ENCODE measurements at regions not wholly inside any gene's neighbourhood (a gene's known extent, or its start where the extent isn't known, plus 50 kb on each side); places are given as distances from the start of the nearest gene placed in this dataset.

GRCh38 chr13:40252676-40253075, 413.8 kb downstream of the FOXO1 start:
- DNase-seq, result no peak
- TF ChIP-seq CTCF (IDR thresholded peaks at IDR 0.05), result no peak
- CTCF ChIA-PET, result interaction anchor here (0.7 to 1.4 kb wide), 3 partner anchors 18 to 430 kb away, joined by 3 to 4 read pairs (median 4); no protein-coding TSS in a partner anchor
- Mint-ChIP-seq H3K27me3 (no peaks in the 10 kb centered on the region), H3K36me3 (ENCODE audit: low read depth) (no peaks in the 10 kb centered on the region), H3K9me3 (peaks cover 8% of the 10 kb centered on the region), H3K4me1 (peaks cover 12% of the 10 kb centered on the region), H3K27ac (no peak overlapping the region), H3K4me3 (no peak overlapping the region)
- POLR2A ChIA-PET, result interaction anchor here (0.6 to 0.7 kb wide), 2 partner anchors 11 to 104 kb away, joined by 3 to 4 read pairs; no protein-coding TSS in a partner anchor
- intact Hi-C loops (cut with micrococcal nuclease), result no loop called here
- ATAC-seq (ENCODE audit: low read depth), result no peak

DNA sequence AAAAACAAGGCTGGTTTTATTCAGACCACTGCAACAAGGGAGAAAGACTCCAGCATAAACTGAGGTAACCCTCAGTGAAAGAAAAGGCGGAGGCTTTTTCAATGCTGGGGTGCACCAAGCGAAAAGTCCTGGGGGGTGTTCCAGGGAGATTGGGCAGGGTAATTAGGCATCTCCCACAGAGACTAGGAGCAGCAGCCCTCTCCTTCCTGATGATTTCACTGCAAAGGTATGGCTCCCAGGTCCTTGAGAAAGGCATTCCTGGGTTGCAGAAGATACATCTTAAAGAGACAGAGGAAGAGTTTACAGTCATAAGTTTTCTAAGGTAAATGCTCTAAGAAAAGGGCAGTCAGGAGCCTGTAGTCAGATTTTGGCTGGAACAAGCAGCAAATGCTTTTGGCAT, 412.0 kb downstream of the FOXO1 start:
- Mint-ChIP-seq H3K9me3 (no peaks in the 10 kb centered on the region), H3K36me3 (ENCODE audit: low read depth) (no peaks in the 10 kb centered on the region), H3K4me3 (no peak overlapping the region), H3K4me1 (peaks cover 12% of the 10 kb centered on the region), H3K27me3 (no peaks in the 10 kb centered on the region), H3K27ac (no peak overlapping the region)
- ChIA-PET CTCF (interaction anchor here (0.8 kb wide), 1 partner anchor 19 kb away, joined by 3 read pairs; no protein-coding TSS in a partner anchor), POLR2A (no interaction called here)
- ATAC-seq (ENCODE audit: low read depth) (no peak), DNase-seq (no peak)
- no peak for TF ChIP-seq CTCF (IDR thresholded peaks at IDR 0.05)
- intact Hi-C loops (cut with micrococcal nuclease), result no loop called here

GRCh38 chr13:40255551-40255950, 410.9 kb downstream of the FOXO1 start:
- H3K4me3 Mint-ChIP-seq, result no peak overlapping the region
- peaks cover 12% of the 10 kb centered on the region for H3K4me1 Mint-ChIP-seq
- intact Hi-C loops (cut with micrococcal nuclease), result no loop called here

GRCh38 chr13:40259899-40260298, 406.5 kb downstream of the FOXO1 start:
- CTCF ChIA-PET, result no interaction called here
- H3K36me3 Mint-ChIP-seq (ENCODE audit: low read depth), result no peaks in the 10 kb centered on the region

More at GRCh38 chr13:40255551-40255950, 410.9 kb downstream of the FOXO1 start:
- TF ChIP-seq CTCF (IDR thresholded peaks at IDR 0.05), result no peak
- POLR2A ChIA-PET, result no interaction called here
- Mint-ChIP-seq H3K27ac (no peak overlapping the region), H3K27me3 (no peaks in the 10 kb centered on the region), H3K36me3 (ENCODE audit: low read depth) (no peaks in the 10 kb centered on the region), H3K9me3 (peaks cover 1% of the 10 kb centered on the region)
- ATAC-seq (ENCODE audit: low read depth), result no peak
- CTCF ChIA-PET, result no interaction called here
- no peak for DNase-seq

DNA sequence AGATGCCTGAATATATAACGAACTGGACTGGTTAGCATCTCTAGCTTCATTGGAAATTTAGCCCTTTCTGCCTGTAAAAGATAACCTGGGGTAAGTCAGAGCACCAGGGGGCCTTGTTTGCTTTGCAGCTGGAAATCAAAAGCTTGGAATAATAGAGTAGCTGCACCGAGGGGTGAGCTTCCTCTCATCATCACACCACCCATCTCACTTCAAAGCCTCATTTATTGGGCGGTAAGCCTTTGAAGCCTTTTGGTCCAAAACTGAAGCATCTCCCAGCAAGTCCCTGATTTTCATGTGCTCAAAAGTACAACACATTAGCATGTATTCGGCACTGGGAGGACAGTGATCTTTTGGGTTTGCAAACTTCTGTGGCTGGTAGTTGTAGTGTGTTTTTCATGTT, 405.1 kb downstream of the FOXO1 start:
- intact Hi-C loops (cut with micrococcal nuclease), result no loop called here
- Mint-ChIP-seq H3K36me3 (ENCODE audit: low read depth) (no peaks in the 10 kb centered on the region), H3K4me1 (no peaks in the 10 kb centered on the region), H3K9me3 (peaks cover 1% of the 10 kb centered on the region), H3K4me3 (no peak overlapping the region), H3K27me3 (no peaks in the 10 kb centered on the region), H3K27ac (no peak overlapping the region)
- ChIA-PET POLR2A (no interaction called here), CTCF (no interaction called here)
- DNase-seq (no peak), ATAC-seq (ENCODE audit: low read depth) (no peak)
- TF ChIP-seq CTCF (IDR thresholded peaks at IDR 0.05), result no peak

More at GRCh38 chr13:40259899-40260298, 406.5 kb downstream of the FOXO1 start:
- H3K27ac Mint-ChIP-seq, result no peak overlapping the region
- H3K4me1 Mint-ChIP-seq, result no peaks in the 10 kb centered on the region
- TF ChIP-seq CTCF (IDR thresholded peaks at IDR 0.05), result no peak
- H3K4me3 Mint-ChIP-seq, result no peak overlapping the region
- no peaks in the 10 kb centered on the region for H3K27me3 Mint-ChIP-seq
- ATAC-seq (ENCODE audit: low read depth) (no peak), DNase-seq (no peak)
- POLR2A ChIA-PET, result no interaction called here
- intact Hi-C loops (cut with micrococcal nuclease), result no loop called here
- peaks cover 1% of the 10 kb centered on the region for H3K9me3 Mint-ChIP-seq
